GM19351 (cell line): ENCODE measurements at regions not wholly inside any gene's neighbourhood (a gene's known extent, or its start where the extent isn't known, plus 50 kb on each side); places are given as distances from the start of the nearest gene placed in this dataset.
A peak's percentile ranks its signal among the peaks of the same experiment; 100 is the strongest.
"Not testable (repeated sequence)": the region's sequence is repeated elsewhere in the genome, so short reads cannot be mapped to it uniquely, and the experiment has no call there.

ENCODE experiments used
- ATAC-seq: cut with Tn5 transposase; IDR thresholded peaks from one replicate; pipeline ENCODE4 v1.9.1; 2021; ENCODE audit warnings: mild to moderate bottlenecking, moderate library complexity; ENCODE audit not compliant: unreplicated experiment

DNA sequence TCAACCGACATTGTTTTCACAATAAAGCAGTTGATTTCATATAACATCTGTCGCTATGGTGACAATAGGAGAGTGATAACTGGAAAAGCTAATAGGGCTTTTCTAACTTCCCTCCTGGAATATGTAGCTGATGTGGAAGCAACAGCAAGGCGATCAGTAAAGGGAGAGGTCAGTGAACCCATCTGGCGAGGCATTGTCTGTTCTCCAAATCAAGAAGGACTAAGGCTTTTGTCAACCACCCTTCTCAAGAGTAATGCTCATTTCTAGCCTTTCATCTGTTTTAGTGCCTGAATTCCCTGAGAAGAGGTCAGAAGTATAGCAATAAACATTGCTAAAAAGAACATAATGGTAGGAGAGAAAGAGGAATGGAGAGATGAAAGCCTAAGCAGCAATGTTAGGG, 201.3 kb downstream of the AKAP7 start:
- no peak for ATAC-seq

DNA sequence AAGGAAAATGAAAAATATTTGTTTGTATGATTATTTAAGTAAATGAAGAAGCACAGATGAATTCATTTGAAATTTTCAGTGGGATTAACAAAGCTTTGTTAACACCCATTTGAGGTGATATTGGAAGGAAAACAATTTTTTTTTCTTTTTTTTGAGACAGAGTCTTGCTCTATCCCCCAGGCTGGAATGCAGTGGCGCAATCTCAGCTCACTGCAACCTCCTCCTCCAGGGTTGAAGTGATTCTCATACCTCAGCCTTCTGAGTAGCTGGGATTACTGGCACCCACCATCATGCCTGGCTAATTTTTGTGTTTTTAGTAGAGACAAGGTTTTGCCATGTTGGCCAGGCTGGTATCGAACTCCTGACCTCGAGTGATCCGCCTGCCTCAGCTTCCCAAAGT, 211.6 kb downstream of the AKAP7 start:
- not testable (repeated sequence) for ATAC-seq

DNA sequence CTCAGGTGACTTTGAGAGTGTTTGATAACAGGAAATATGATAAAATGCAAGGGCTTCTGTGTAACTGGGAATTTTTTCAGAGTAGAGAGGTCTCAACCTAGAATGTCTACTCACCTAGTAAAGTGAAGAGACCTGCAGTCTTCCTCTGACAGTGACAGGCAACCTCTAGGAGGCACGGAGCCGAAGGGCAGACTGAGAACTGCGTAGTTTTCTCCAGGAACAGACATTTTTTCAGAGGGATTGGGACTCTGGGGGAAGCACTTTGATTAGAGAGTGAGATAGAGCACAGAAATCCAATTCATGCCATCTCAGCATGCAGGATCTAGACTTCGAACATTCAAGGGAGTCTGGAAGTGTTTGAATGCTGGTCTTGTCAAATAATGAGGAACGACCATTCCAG, 213.3 kb downstream of the AKAP7 start:
- ATAC-seq = no peak

DNA sequence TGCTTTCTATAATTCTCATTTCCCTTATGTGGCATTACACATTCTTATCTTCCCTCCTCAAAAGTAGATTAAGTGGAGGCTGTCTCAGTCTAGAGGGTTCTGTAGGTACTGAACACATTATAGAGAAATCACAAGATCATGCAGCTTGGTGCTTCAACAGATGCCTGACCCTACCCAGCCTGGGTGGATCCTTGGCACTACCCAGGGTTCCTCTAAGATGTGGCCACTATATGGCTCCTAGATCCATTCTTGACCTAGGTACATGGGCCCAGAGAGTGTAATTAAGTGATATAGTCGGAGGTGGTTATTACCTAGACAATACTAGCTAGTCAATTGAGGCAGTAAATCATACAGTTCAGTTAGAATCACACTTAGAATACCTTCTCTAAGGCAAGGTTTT, 213.9 kb downstream of the AKAP7 start:
- no peak for ATAC-seq

DNA sequence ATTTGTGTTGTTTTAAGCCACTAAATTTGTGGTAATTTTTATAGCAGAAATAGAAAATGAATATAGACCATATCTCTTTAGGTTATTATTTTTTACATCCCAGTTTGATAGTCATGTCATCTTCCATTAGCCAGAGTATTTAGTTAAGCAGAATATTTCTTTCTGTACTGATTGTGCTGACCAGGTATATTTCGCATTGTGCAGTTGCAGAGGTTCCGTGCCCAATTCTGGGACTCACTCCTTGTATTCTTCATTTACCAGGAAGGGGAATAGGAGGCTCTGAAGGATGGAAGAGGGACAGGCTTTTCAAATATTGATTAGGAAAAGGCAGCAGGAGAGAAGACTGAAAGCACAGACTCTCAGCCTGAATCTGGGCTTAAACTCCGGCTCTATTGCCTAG, 217.8 kb downstream of the AKAP7 start:
- no peak for ATAC-seq

DNA sequence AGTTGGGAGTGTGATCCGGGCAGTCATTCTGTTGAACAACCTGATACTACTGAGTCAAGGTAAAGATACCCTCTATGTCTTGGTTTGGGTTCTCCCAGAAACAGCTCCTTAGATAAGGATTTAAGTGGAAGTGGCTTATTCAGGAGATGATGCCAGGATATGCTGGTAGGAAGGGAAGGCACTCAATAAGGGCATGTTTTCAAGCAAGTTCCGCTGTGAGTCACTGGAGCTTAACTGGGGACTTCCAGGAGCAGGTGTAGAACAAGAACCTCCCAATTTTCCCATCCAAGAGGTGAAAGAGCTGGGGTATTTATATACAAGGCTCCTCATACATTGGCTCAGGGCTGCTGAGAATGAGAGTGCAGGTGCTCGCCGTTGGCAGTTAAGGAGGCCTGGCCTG, 218.6 kb downstream of the AKAP7 start:
- no peak for ATAC-seq

DNA sequence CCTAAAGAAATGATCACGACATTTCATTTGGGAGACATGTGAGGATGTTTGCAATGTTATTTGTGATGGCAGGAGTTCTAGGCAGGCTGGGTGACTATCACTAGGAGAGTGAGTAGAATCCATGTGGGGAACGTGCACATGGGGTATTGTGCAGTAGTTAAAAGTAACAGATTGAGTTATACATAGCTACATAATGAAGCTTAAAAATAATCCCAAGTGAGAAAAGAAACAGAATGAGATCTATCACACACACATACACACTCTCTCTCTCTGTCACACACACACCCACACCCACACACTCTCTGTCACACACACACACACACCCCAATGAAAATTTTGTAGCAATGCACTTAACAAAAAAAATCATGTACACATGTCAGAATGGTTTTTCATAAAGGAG, 218.7 kb upstream of the ARG1 start:
- ATAC-seq = no peak

DNA sequence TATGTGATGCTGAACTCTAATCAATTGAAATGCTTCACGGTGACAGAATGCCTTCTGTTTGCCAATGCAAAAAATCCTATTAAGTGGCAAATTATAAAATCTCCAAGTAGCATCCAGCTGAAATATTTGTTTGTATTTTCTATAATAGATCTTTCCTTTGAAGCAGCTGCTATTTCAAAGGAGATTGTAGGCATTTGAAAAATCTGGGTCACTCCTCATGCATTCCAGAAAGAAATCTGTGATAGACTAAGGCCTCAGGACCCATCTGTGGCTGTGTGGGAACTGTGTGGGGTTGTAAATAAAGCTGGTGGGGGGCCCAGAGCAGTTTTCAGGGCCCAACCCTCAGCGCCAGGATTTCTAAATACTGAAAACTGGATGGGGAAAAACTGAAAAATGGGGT, 216.9 kb upstream of the ARG1 start:
- ATAC-seq = no peak

DNA sequence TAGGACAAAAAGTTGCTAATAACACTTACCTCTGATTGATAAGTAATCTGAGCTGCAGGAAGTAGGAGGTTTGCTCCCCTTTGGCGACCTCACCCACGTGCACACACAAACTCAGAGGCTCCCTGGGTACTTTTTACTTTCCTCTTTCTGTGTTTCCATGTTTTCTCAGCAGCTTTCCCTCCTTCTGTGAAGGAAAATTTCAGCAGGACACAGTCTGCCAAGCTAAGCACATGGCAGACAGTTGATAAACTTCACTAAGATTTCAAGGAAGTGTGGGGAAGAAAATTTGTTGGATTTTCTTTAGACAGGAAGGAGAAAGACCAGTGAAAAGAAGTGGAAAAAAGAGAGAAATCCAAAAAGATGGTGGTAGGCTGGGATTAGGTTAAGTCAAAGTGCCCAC, 215.5 kb upstream of the ARG1 start:
- no peak for ATAC-seq

DNA sequence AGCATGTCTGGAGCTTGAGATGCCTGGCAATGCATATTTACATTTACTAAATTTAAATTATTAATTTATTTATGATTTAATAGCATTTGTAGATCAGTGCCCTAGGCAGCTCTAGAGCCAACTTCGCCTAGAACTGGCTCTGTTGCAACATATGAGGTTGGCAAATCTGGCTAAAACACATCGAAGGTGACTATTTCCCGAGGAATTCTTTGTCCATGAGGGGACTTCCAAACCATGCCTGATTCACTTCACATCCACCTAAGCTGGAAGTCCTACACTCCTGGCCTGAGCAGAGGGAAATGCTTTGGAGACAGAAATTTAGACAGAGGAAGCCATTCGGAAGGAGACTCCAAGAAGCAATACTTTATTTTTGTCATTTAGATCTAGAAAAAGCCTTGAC, 211.0 kb upstream of the ARG1 start:
- ATAC-seq = no peak

DNA sequence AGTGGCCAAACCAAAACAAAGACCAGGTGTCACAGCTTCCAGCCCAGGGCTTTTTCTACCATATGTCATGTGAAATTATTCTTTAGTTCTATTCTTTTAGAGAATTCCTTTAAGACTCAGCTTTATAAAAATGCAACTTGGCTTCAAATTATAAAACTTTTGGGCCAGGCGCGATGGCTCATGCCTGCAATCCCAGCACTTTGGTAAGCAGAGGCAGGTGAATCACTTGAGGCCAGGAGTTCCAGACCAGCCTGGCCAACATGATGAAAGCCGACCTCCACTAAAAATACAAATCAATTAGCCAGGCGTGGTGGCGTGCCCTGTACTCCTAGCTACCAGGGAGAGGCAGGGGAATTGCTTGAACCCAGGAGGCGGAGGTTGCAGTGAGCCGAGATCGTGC, 210.3 kb upstream of the ARG1 start:
- no peak for ATAC-seq

DNA sequence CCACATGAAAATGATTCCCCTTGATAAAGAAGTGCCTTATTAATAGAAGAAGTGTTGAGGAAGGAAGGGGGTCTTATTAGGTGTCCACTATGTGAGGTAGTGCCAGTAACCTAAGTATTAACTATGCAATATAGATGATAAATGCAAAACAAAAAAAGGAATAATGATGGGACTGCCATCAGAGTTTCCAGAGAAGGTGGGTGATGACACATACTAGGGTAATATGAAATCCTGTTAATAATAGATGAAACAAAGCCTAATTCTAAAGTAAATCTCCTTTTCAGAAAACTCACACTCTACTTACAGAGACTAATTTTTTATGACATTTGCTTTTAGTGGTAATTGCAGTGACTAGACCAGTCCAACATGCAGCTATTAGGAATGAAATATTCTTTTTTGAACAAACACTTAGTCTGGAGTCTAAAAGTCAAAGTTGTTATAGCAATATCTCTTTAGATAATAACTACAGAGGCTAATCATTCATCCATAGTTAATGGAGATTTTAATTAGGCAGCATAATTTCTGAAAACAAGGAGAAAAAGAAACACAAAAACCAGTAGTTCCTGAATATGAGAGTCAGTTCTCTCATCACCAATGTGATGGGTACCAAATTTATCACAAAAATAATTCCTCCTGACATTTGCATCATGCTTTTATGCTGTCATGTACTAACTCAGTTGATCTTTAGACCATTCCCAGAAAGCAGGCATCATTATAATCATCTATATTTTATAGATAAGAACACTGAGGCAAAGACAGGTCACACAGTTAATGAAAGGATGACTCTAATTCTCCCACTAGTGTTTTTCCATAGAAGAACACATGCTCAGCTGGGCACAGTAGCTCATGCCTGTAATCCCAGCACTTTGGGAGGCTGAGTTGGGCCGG, 208.8 kb upstream of the ARG1 start:
- no peak for ATAC-seq

DNA sequence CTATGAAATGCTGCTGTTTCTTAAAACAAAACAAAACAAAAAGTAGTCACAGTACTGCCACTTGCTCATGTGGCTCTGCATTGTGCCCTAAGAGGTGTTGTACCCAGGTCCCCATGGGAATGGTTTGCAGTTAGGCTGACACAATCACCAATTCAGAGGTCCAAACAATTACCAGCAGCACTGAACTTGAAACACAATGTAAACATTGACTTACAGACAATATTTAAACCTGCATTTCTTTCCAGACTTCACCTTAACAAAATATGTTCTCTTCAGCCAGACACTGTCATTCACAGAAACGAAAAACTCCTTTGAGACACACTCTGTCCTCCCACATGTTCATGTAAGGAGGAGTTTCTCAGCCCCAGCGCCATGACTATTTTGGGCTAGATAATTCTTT, 206.8 kb upstream of the ARG1 start:
- no peak for ATAC-seq

DNA sequence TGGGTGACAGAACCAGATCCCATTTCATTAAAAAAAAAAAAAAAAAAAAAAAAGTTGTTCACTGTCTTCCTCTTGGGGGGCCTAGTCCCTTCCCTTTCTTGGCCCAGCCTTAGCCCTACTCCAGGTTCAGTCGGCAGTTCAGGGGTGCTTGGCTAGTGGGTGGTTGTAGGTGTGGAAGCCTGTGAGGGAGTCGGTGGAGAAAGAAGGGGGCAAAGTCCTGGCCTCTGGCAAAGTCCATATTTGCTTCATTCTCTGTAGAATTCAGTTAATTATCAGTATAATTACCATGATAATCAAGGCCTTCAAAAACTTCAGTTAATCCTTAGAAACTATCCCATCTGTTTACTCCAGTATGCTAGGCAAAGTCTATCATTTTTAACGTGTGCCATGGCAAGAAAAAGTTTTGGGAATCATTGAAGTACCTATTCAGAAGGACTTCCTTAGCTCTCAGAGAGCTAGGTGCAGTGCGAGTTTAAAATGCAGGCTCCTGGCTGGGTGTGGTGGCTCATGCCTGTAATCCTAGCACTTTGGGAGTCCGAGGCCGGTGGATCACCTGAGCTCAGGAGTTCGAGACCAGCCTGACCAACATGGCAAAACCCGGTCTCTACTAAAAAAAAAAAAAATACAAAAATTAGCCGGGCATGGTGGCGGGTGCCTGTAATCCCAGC, 205.7 kb upstream of the ARG1 start:
- no peak for ATAC-seq

DNA sequence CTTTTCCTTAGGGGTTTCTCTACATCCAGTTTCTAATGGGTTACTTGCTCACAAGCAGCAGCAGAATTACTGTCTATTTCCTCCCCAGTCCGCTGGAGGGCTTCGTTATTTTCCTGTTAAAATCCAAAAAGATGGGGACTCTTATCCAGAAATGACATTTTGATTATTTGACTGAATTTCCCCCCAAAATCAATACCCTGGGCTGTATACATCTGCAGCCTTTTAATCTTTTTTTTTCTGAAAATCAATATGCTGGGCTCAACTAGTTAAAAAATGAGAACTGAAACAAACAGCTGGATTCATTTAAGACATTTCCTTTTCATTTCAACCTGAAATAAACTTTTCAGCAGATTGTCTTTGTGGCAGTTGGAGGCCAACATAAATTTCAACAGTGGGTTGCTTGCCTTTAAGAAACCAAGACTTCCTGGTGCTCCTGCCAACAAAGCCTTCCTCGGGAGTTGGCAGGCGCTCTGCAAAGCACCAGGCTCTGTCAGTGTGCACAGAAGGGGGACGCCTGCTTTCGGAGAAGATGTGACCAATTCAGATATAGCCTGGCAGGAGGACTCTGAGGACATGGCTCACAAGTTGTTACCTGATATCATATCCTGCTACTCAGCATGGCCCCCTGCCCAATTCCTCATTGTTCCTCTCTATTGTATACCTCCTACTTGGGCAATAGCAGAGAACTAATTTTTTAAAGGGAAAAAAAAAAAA, 204.7 kb upstream of the ARG1 start:
- peak; percentile 84 for ATAC-seq

DNA sequence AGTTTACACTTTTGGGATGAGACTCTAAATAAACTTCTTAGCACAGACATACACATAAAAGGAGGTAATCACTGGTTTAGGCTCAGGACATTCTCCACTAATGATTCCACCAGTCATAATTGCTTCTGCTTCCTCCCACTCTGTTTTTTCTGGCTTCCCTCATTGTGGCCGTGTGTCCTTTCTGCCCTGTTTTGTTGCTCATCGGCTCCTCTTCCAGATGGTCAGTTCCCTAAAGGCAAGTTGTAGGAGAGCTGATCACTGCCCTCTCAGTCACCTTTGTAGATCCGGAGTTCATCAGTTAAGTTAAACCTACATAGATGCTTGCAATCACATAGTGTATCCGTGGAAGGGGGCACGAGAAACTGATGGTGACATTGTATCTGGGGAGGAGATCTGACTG, 200.5 kb upstream of the ARG1 start:
- ATAC-seq = no peak

DNA sequence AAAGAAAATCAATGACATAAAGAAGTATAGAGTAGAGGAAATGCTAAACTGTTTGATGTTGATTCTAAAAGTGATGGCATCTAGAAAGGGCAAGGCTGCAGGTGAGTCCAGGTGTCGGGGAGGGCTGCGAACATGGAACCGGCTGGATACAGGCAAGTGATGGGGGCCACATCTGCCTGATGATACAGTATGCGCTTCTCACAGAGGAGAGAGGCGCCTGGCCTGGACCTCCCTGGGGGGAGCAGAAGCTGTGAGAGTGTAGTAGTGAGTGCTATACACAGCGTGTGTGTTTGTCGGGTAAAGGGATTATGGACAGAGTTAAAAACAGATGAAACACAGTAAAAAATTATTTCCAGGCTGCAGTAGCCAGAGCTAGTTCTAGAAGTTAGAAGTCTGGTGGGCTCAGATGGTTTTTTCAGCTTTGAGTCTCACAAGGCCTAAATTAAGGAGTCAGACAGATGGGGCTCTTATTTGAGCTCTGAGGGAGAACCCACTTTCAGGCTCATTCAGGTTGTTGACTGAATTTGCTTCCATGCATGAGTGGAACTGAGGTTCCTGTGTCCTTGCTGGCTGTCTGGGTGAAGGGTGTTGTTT, 195.8 kb upstream of the ARG1 start:
- ATAC-seq = no peak

DNA sequence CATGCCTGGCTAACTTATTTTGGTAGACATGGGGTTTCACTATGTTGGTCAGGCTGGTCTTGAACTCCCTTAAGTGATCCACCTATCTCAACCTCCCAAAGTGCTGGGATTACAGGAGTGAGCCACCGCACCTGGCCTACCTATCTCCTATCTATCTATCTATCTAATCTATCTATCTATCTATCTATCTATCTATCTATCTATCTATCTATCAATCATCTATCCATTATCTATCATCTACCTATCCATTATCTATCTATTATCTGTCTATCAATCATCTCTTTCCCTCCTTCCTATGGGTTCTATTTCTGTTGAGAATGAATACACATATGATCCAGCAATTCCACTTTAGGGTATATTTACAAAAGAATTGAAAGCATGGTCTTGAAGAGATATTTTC, 194.2 kb upstream of the ARG1 start:
- no peak for ATAC-seq

DNA sequence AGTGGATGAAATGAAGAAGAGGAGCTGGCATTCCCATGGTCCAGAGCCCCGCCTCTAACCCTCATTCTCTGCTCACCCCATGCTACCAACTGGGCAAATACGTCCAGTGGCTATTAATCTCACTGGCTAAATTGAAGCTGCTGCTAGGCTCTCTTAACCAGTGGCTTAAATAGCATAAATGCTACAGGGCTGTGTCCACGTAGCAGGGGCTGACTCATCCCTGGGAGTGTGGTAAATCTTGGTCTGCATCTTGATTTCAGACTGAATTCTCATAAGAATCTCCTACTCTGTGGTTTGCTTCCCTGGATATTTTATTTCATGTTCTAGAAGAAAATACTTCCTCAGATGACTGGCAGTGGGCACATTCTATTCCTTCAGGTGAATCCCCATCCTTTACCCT, 193.1 kb upstream of the ARG1 start:
- ATAC-seq = no peak

DNA sequence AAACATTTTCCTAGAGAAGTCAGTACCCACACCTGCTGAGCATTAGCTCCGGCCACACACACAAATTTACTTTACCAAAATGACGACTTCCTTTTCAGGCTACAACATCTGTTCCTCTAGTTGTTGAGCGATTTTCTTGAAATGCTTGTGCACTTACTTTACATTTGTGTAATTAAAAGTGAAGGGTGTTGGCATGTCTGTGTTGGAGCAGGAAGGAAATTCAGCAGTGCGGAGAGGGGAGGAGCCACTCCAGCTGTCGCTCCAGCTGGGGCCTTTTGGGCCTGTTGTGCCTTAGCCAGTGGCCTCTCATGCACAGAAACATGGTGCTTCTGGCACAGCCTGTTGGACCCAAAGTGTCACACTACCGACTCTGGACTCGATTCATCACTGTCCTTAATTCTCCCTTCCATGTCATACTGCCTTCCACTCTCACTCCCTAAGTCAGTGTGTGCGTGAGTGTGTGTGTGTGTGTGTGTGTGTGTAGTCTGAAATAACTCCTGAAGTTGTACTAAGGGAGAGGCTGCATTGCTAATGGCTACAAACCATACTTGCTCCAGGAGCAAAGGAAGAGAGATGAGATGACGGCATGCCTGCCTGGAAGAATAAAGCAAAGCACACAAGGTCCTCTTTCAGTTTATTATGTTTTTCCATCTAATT, 191.8 kb upstream of the ARG1 start:
- no peak for ATAC-seq

DNA sequence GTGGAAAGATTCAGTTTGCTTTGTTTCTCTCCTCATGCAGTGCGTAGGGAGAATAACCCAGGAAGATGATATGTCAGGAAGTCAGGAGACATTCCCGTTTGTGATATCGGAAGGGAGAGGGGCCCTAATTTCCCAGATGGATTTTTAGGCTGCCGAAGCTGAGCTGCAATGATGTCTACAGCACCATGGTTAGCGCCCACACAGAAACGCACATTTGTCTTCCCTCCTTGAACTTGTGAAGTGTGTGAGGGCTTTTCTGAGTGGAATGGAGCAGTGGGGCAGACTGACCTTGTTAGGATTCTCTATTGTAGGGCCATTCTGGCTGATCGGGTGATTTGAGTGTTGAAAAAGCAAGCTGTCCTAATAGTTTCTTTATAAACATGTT, 191.3 kb upstream of the ARG1 start:
- ATAC-seq = no peak
